Progenitor cell of endocrine pancreas (in vitro differentiated cells): ENCODE measurements at regions not wholly inside any gene's neighbourhood (a gene's known extent, or its start where the extent isn't known, plus 50 kb on each side); places are given as distances from the start of the nearest gene placed in this dataset.

Experiments used
- DNase-seq: peaks from one replicate; pipeline ENCODE4 v3.0.0; 2021; ENCODE audit warnings: low spot score; ENCODE audit not compliant: unreplicated experiment
- H3K27ac Mint-ChIP-seq: 2 replicates; pipeline ENCODE4 v1.8.0; 2021; ENCODE audit warnings: mild to moderate bottlenecking, moderate library complexity, mixed read lengths
- H3K27me3 Mint-ChIP-seq: 2 replicates; pipeline ENCODE4 v1.8.0; 2021; ENCODE audit warnings: mixed read lengths
- H3K36me3 Mint-ChIP-seq: 2 replicates; pipeline ENCODE4 v1.8.0; 2022; ENCODE audit warnings: mixed read lengths; ENCODE audit not compliant: insufficient read depth
- H3K4me1 Mint-ChIP-seq: 2 replicates; pipeline ENCODE4 v1.8.0; 2021; ENCODE audit warnings: low read depth, mixed read lengths
- H3K4me3 Mint-ChIP-seq: 2 replicates; pipeline ENCODE4 v1.8.0; 2021; ENCODE audit warnings: low read depth, mild to moderate bottlenecking, moderate library complexity, mixed read lengths
- H3K9me3 Mint-ChIP-seq: 2 replicates; pipeline ENCODE4 v1.8.0; 2021; ENCODE audit warnings: low read depth, mixed read lengths
- TF ChIP-seq, protein P1 (sequence below): fragments of 200-600 bp; sonication (generic); IDR thresholded peaks from one replicate; pipeline ENCODE4 v1.5.0; 2021; ENCODE audit warnings: antibody characterized with exemption, mild to moderate bottlenecking; ENCODE audit not compliant: unreplicated experiment

DNA sequence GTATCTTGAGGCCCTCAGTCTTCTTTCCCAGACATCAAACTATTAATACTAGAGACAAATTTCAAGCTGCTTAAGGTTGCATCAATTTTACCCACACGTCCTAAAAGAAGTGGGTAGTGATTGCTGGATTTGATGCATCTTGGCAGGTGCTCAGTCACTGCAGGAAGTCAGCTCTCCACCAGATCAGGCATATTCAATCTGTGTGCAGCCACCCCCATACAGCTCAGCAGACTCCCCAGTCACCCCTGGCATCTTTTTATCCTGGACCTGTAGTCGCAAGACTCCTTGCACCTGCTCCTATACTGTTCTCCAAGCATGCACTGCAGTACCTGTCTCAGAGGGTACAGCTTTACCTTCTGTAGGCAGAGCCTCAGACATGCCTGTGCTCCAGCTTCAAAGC lies 343.1 kb upstream of the ISX start:
- Mint-ChIP-seq H3K9me3 (peaks cover 6% of the 10 kb centered on the region), H3K4me1 (no peaks in the 10 kb centered on the region), H3K4me3 (no peak overlapping the region), H3K27ac (no peak overlapping the region), H3K27me3 (peaks cover 3% of the 10 kb centered on the region), H3K36me3 (no peaks in the 10 kb centered on the region)
- DNase-seq = no peak
- TF ChIP-seq, protein P1, sequence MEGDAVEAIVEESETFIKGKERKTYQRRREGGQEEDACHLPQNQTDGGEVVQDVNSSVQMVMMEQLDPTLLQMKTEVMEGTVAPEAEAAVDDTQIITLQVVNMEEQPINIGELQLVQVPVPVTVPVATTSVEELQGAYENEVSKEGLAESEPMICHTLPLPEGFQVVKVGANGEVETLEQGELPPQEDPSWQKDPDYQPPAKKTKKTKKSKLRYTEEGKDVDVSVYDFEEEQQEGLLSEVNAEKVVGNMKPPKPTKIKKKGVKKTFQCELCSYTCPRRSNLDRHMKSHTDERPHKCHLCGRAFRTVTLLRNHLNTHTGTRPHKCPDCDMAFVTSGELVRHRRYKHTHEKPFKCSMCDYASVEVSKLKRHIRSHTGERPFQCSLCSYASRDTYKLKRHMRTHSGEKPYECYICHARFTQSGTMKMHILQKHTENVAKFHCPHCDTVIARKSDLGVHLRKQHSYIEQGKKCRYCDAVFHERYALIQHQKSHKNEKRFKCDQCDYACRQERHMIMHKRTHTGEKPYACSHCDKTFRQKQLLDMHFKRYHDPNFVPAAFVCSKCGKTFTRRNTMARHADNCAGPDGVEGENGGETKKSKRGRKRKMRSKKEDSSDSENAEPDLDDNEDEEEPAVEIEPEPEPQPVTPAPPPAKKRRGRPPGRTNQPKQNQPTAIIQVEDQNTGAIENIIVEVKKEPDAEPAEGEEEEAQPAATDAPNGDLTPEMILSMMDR = no peak

DNA sequence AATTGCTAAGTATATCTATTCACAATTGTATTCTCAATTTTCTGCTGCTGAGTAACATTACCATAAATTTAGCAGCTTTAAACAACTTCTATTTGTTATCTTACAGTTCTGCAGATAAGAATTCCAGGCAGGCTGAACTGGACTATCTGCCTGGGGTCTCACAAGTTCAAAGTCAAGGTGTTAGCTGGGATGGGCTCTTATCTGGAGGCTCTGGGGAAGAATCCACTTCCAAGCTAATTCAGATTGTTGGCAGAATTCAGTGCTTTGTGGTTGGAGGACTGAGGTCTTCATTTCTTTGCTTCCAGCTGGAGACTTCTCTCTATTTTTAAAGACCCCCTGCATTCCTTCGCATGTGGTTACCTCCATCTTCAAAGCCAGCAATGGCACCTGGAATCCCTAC lies 329.9 kb upstream of the ISX start:
- Mint-ChIP-seq H3K4me3 (no peak overlapping the region), H3K27me3 (no peaks in the 10 kb centered on the region), H3K4me1 (no peaks in the 10 kb centered on the region), H3K36me3 (no peaks in the 10 kb centered on the region), H3K9me3 (peaks cover 3% of the 10 kb centered on the region), H3K27ac (no peak overlapping the region)
- TF ChIP-seq, protein P1 = no peak
- DNase-seq = no peak

DNA sequence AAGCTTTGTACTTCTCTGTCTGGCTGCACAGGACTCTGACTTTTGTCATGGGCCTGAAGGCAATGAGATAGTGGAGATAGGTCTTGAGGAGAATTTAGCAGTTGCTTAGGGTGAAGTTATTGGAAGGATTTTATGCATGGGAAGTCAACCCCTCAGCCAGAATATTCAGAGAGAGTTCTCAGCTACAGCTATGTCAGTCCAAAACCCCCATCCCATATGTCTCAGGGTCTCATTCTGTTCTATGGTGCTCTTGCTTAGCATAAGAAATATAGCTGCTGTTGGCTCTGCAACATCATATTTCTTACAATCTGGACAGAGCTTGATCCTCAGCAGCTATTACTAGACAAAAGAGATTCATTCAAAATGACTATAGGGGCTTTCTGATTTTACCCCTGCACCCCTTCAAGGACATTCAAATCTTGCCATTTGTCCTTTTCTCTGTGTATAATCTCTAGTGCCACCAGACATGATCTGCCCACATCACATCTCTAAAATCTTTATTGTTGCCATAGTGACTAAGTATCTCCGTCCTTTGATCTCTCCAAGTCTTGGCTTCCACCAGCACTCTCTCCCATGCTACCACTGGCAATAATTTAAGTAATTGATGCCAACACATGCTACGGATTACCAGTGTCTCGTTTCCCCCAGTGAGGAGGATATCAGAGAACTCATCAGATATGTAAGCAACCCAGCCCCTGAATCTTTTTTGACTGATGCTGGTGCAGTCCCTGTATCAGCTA lies 327.1 kb upstream of the ISX start:
- Mint-ChIP-seq H3K27ac (no peak overlapping the region), H3K4me1 (no peaks in the 10 kb centered on the region), H3K9me3 (peaks cover 3% of the 10 kb centered on the region), H3K27me3 (peaks cover 3% of the 10 kb centered on the region), H3K4me3 (no peak overlapping the region), H3K36me3 (no peaks in the 10 kb centered on the region)
- TF ChIP-seq, protein P1 = no peak
- no peak for DNase-seq

DNA sequence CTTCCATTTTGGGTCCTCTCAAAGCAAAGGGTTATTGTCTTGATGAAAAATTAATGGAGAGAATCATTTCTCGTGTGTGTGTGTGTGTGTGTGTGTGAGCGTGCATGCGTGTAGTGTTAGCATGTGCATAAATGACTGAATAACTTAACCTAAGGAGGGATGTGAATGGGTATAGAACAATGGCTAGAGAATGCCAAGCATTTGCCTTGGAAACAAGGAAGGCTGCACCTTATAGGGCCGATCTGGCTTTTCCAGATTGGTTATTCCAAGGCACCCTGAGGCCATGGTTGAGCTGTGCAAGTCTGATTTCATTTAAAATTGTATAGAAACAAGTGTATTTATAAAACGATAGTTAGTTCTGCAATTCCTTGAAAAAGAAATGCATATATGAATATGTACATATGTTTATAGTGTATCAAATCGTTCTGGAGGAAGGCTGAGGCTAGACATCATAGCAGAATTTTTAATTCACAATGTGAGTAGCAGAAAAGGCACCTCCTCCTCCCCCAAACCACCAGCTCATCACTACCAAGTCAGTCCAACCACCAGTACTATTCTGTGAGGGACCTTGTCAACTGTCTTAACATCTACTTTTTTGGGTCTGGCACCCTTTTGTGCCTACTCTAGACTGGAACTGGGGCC lies 322.7 kb upstream of the ISX start:
- DNase-seq = no peak
- Mint-ChIP-seq H3K4me1 (no peaks in the 10 kb centered on the region), H3K4me3 (no peak overlapping the region), H3K36me3 (no peaks in the 10 kb centered on the region), H3K9me3 (no peaks in the 10 kb centered on the region), H3K27ac (no peak overlapping the region), H3K27me3 (peaks cover 3% of the 10 kb centered on the region)
- TF ChIP-seq, protein P1 = no peak

DNA sequence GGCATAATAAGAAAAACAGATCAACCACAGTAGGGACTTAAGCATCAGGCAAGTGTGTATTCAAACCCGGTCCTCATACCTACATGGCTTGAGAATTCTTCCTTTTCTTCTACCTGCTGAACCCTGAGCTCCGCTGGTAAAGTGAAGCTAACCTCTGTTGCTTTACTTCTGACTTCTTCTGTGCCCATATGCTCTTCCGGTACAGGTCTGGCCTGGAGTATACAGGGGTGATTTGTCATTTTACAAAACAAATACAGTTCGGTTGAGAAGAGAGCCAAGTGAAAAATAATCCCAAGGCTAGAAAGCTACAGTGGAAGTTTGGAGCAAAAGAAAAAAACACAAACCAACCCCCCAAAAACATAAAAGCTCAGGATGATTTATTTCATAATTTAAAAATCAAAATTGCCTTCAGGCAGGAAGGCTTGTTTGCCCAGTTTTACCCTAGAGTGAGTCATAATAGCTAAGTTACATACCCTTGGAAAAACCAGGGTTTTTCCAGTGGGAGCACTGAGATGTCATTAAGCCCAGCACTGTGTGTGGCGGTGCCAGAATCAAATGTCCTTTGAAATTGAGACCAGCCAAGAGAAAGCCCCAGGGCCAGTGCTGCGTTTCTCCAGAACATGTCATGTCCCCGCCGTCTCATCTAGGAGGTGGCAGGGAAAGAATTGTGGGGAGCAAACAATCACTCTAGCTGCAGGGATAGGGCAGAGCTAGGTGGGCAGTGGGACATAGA lies 305.5 kb upstream of the ISX start:
- H3K27ac Mint-ChIP-seq = no peak overlapping the region

More for the DNA sequence above, 305.5 kb upstream of the ISX start:
- peaks cover 18% of the 10 kb centered on the region for H3K27me3 Mint-ChIP-seq
- TF ChIP-seq, protein P1 = no peak
- peaks cover 10% of the 10 kb centered on the region for H3K9me3 Mint-ChIP-seq
- no peak overlapping the region for H3K4me3 Mint-ChIP-seq
- peaks cover 1% of the 10 kb centered on the region for H3K4me1 Mint-ChIP-seq
- DNase-seq = no peak
- H3K36me3 Mint-ChIP-seq = no peaks in the 10 kb centered on the region
